ENCODE measurements at regions not wholly inside any gene's neighbourhood (a gene's known extent, or its start where the extent isn't known, plus 50 kb on each side); places are given as distances from the start of the nearest gene placed in this dataset.

- DNase-seq (ENCODE audit: low read depth), result no peak
- TF ChIP-seq MYC (IDR thresholded peaks at IDR 0.05; ENCODE audit: low read depth, low read length), result no peak
- TF ChIP-seq, protein P1, sequence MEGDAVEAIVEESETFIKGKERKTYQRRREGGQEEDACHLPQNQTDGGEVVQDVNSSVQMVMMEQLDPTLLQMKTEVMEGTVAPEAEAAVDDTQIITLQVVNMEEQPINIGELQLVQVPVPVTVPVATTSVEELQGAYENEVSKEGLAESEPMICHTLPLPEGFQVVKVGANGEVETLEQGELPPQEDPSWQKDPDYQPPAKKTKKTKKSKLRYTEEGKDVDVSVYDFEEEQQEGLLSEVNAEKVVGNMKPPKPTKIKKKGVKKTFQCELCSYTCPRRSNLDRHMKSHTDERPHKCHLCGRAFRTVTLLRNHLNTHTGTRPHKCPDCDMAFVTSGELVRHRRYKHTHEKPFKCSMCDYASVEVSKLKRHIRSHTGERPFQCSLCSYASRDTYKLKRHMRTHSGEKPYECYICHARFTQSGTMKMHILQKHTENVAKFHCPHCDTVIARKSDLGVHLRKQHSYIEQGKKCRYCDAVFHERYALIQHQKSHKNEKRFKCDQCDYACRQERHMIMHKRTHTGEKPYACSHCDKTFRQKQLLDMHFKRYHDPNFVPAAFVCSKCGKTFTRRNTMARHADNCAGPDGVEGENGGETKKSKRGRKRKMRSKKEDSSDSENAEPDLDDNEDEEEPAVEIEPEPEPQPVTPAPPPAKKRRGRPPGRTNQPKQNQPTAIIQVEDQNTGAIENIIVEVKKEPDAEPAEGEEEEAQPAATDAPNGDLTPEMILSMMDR (IDR thresholded peaks at IDR 0.05; ENCODE audit: low read depth, low read length), result no peak
- no peak overlapping the region for H3K4me3 ChIP-seq (ENCODE audit: low read depth, low read length)
Observed at GRCh38 chr2:242056026-242056425, 186.5 kb downstream of the RTP5 start.

DNA sequence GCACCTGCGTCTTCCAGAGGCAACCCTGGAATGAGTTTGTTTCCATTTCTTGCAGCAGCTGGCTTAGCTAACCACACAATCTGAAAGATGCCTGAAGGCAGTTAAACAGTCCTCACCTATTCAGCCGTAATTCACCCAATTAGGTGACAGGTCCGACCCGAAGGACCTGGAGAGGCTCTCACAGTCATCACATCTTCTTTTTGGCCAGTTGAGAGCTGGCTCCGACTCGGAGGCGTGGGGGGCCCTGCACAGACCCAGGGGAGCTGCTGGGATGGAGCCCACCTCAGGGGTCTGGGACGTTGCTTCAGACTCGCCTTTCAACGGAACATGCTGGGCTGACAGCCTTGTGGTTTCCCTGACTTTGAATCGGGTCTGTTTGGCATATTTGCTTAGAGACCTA is 187.3 kb downstream of the RTP5 start:
- no peak for DNase-seq (ENCODE audit: low read depth)
- no peak overlapping the region for H3K4me3 ChIP-seq (ENCODE audit: low read depth, low read length)

DNA sequence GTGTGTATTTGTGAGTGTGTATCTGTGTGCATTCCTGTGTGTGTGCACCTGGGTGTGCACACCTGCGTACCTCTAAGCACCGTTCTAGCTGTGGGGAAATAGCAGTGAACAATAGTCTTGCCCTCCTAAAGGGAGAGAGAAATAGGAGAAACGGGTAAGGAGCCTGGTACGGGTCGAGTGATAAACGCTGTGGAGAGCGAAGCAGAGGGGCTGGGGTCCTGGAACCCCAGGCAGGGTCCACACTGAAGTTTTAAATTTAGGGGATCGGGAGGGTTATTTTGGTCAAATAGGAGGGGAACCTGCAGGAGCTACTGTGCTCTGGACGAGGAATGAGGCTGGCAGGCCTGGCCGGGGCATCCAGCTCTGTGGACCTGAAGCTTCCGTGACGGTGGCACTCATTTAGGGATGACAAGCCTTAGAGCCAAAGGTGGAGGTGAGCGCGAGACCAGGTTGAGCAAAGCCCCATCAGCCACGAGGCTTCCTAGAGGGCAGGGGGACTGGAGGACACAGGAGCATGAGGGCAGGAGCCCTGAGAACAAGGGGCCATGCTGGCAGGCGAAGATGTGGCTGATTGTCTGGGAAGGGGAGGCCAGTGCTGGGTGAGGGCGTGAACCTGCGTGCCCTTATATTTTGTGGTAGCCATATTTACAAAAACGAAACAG is 188.0 kb downstream of the RTP5 start:
- TF ChIP-seq MAX (IDR thresholded peaks at IDR 0.05; ENCODE audit: low read depth, low read length), result no peak
- TF ChIP-seq MYC (IDR thresholded peaks at IDR 0.05; ENCODE audit: low read depth, low read length), result no peak
- TF ChIP-seq, protein P1 (IDR thresholded peaks at IDR 0.05; ENCODE audit: low read depth, low read length), result no peak
- TF ChIP-seq POLR2A (IDR thresholded peaks at IDR 0.05; ENCODE audit: extremely low read depth, insufficient read length), result no peak
- H3K4me3 ChIP-seq (ENCODE audit: low read depth, low read length), result no peak overlapping the region
- DNase-seq (ENCODE audit: low read depth), result no peak

More for the DNA sequence above, 187.3 kb downstream of the RTP5 start:
- TF ChIP-seq POLR2A (IDR thresholded peaks at IDR 0.05; ENCODE audit: extremely low read depth, insufficient read length) (no peak), MYC (IDR thresholded peaks at IDR 0.05; ENCODE audit: low read depth, low read length) (no peak), MAX (IDR thresholded peaks at IDR 0.05; ENCODE audit: low read depth, low read length) (no peak)
- TF ChIP-seq, protein P1 (IDR thresholded peaks at IDR 0.05; ENCODE audit: low read depth, low read length), result no peak

DNA sequence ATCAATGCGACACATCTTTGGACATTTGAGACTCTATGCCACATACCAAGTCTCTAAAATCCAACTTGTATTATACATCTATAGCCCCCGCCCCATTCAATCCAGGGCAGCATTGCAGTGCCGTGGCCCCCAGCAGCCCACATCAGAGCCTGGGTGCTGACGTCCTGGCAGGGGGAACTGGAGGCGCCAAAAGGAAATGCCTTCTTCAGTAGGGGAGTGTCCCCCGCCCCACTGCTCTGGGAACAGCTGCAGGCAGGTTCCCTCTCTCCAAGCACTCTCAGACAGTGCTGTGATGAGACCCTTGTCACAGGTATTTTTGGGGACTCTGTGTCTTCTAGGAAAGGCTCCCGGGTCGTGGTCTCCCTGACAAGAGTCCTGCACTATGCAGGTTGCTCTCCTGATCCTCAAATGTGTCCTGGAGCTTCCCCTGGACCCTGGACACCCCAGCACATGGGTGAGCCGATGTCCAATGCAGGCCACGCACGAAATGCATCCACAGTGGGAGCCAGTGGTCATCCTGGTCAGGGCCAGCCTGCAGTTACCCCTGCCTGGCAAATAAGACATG is 188.7 kb downstream of the RTP5 start:
- no peak overlapping the region for H3K4me3 ChIP-seq (ENCODE audit: low read depth, low read length)
- no peak for DNase-seq (ENCODE audit: low read depth)
- no peak for TF ChIP-seq MYC (IDR thresholded peaks at IDR 0.05; ENCODE audit: low read depth, low read length)
- no peak for TF ChIP-seq MAX (IDR thresholded peaks at IDR 0.05; ENCODE audit: low read depth, low read length)
- TF ChIP-seq, protein P1 (IDR thresholded peaks at IDR 0.05; ENCODE audit: low read depth, low read length), result no peak
- TF ChIP-seq POLR2A (IDR thresholded peaks at IDR 0.05; ENCODE audit: extremely low read depth, insufficient read length), result no peak

DNA sequence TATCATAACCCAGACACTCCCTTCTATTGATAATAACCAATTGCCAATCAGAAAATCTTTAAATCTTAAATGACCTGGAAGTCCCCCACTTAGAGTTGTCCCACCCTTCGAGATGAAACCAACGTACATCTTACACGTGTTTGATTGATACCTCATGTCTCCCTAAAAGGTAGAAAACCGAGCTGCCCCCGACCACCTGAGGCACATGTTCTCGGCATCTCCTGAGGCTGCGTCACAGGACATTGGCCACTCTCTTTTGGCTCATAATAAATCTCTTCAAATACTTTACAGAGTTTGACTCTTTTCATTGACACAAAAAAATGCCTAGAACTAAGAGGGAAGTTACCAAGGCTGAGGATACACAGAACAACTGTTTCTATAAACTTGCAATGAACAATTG is 190.0 kb downstream of the RTP5 start:
- no peak for DNase-seq (ENCODE audit: low read depth)
- no peak for TF ChIP-seq POLR2A (IDR thresholded peaks at IDR 0.05; ENCODE audit: extremely low read depth, insufficient read length)
- TF ChIP-seq, protein P1 (IDR thresholded peaks at IDR 0.05; ENCODE audit: low read depth, low read length), result no peak
- no peak for TF ChIP-seq MAX (IDR thresholded peaks at IDR 0.05; ENCODE audit: low read depth, low read length)
- TF ChIP-seq MYC (IDR thresholded peaks at IDR 0.05; ENCODE audit: low read depth, low read length), result no peak

More for the DNA sequence above, 190.0 kb downstream of the RTP5 start:
- H3K4me3 ChIP-seq (ENCODE audit: low read depth, low read length), result no peak overlapping the region
